ENCODE measurements at regions not wholly inside any gene's neighbourhood (a gene's known extent, or its start where the extent isn't known, plus 50 kb on each side); places are given as distances from the start of the nearest gene placed in this dataset.

GRCh38 chr10:31268444-31269303 is 50.3 kb upstream of the ZEB1 start:
- TF ChIP-seq, protein P1, sequence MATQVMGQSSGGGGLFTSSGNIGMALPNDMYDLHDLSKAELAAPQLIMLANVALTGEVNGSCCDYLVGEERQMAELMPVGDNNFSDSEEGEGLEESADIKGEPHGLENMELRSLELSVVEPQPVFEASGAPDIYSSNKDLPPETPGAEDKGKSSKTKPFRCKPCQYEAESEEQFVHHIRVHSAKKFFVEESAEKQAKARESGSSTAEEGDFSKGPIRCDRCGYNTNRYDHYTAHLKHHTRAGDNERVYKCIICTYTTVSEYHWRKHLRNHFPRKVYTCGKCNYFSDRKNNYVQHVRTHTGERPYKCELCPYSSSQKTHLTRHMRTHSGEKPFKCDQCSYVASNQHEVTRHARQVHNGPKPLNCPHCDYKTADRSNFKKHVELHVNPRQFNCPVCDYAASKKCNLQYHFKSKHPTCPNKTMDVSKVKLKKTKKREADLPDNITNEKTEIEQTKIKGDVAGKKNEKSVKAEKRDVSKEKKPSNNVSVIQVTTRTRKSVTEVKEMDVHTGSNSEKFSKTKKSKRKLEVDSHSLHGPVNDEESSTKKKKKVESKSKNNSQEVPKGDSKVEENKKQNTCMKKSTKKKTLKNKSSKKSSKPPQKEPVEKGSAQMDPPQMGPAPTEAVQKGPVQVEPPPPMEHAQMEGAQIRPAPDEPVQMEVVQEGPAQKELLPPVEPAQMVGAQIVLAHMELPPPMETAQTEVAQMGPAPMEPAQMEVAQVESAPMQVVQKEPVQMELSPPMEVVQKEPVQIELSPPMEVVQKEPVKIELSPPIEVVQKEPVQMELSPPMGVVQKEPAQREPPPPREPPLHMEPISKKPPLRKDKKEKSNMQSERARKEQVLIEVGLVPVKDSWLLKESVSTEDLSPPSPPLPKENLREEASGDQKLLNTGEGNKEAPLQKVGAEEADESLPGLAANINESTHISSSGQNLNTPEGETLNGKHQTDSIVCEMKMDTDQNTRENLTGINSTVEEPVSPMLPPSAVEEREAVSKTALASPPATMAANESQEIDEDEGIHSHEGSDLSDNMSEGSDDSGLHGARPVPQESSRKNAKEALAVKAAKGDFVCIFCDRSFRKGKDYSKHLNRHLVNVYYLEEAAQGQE (IDR thresholded peaks at IDR 0.05; ENCODE audit: low read depth), result no peak
- TF ChIP-seq POLR2A (IDR thresholded peaks at IDR 0.05; ENCODE audit: borderline replicate concordance, extremely low read depth, insufficient read depth, insufficient read length), result no peak
- TF ChIP-seq CTCF (IDR thresholded peaks at IDR 0.05 in 2 of 3, conservative IDR thresholded peaks at IDR 0.05 in 1 of 3; ENCODE audit: borderline replicate concordance in 1 of 3, insufficient read depth in 1 of 3, low read depth in 2 of 3, low read length in 2 of 3), result no peak
- no peak for TF ChIP-seq ELF1 (IDR thresholded peaks at IDR 0.05; ENCODE audit: borderline replicate concordance, low read depth)
- TF ChIP-seq ZNF274 (IDR thresholded peaks at IDR 0.05; ENCODE audit: low read depth, low read length), result no peak
- TF ChIP-seq ZBTB33 (IDR thresholded peaks at IDR 0.05; ENCODE audit: extremely low read depth, insufficient replicate concordance, low read length), result no peak
- TF ChIP-seq POLR2AphosphoS5 (IDR thresholded peaks at IDR 0.05; ENCODE audit: low read depth, low read length), result no peak
- TF ChIP-seq EZH2 (IDR thresholded peaks at IDR 0.05), result no peak
- TF ChIP-seq CEBPB (IDR thresholded peaks at IDR 0.05; ENCODE audit: low read depth), result no peak
- TF ChIP-seq, protein P2, sequence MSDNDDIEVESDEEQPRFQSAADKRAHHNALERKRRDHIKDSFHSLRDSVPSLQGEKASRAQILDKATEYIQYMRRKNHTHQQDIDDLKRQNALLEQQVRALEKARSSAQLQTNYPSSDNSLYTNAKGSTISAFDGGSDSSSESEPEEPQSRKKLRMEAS (IDR thresholded peaks at IDR 0.05), result no peak
- TF ChIP-seq SIN3A (IDR thresholded peaks at IDR 0.05; ENCODE audit: low read depth), result no peak
- TF ChIP-seq YY1 (IDR thresholded peaks at IDR 0.05; ENCODE audit: extremely low read depth, insufficient replicate concordance, low read depth, low read length), result no peak
